Tibial nerve (tissue), 4 donors: ENCODE measurements at regions not wholly inside any gene's neighbourhood (a gene's known extent, or its start where the extent isn't known, plus 50 kb on each side); places are given as distances from the start of the nearest gene placed in this dataset.

ENCODE experiments used
- EP300 ChIP-seq, 2 donors: sonication (generic); formaldehyde crosslinking; IDR thresholded peaks; one replicate each; pipeline ENCODE4 v1.6.1; 2017; ENCODE audit warnings: antibody characterized with exemption in 2 of 2, mild to moderate bottlenecking in 1 of 2
- TF ChIP-seq, protein P1 (sequence below), 5 experiments: fragments of 200-600 bp in 3 of 5; fragments of 450-650 bp in 2 of 5; sonication (generic) in 3 of 5; IDR thresholded peaks; one replicate each; pipeline ENCODE4 v1.5.1; 2016 to 2019; ENCODE audit warnings: antibody characterized with exemption in 5 of 5, mild to moderate bottlenecking in 3 of 5, moderate library complexity in 2 of 5

DNA sequence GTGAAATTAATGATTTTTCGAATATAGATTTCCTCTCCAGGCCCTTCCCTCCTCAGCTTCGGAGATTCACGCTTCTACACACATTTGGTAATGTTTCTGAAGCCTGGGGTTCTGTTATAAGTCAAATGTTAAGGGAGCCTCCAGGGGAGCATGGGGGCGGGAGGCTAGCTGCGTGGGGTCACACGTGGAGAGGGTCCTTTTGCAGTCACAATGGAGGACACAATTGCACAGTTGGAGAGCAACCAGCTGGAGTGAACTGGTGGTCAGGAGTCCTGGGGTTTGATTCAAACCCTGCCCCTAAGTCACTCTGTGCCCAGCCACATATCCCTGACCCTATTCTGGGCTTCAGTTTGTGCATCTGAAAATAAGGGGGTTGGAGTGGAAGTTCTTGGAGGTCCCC lies 481.4 kb downstream of the CDK5RAP2 start:
- TF ChIP-seq, protein P1, sequence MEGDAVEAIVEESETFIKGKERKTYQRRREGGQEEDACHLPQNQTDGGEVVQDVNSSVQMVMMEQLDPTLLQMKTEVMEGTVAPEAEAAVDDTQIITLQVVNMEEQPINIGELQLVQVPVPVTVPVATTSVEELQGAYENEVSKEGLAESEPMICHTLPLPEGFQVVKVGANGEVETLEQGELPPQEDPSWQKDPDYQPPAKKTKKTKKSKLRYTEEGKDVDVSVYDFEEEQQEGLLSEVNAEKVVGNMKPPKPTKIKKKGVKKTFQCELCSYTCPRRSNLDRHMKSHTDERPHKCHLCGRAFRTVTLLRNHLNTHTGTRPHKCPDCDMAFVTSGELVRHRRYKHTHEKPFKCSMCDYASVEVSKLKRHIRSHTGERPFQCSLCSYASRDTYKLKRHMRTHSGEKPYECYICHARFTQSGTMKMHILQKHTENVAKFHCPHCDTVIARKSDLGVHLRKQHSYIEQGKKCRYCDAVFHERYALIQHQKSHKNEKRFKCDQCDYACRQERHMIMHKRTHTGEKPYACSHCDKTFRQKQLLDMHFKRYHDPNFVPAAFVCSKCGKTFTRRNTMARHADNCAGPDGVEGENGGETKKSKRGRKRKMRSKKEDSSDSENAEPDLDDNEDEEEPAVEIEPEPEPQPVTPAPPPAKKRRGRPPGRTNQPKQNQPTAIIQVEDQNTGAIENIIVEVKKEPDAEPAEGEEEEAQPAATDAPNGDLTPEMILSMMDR (IDR thresholded peaks at IDR 0.05) = no peak
- TF ChIP-seq EP300 (IDR thresholded peaks at IDR 0.05) = no peak
